SK-N-SH treated with all-trans-retinoic acid at 6 μM for 48 hours (cell line): ENCODE measurements at regions not wholly inside any gene's neighbourhood (a gene's known extent, or its start where the extent isn't known, plus 50 kb on each side); places are given as distances from the start of the nearest gene placed in this dataset.

ENCODE experiments used
- ATAC-seq: fragments of 200-7000 bp; cut with Tn5 transposase; 3 replicates; pipeline ENCODE4 v1.9.1; 2020; ENCODE audit warnings: mild to moderate bottlenecking, moderate library complexity
- CSDC2 ChIP-seq: fragments of 250-450 bp; sonication (Bioruptor Pico); IDR thresholded peaks from 2 replicates; pipeline ENCODE4 v1.5.0; 2020; ENCODE audit warnings: mild to moderate bottlenecking, moderate library complexity
- ESRRG ChIP-seq: fragments of 250-450 bp; sonication (Bioruptor Pico); IDR thresholded peaks from 2 replicates; pipeline ENCODE4 v1.6.1; 2021; ENCODE audit warnings: mild to moderate bottlenecking
- GLIS3 ChIP-seq: fragments of 250-450 bp; sonication (Bioruptor Pico); IDR thresholded peaks from 2 replicates; pipeline ENCODE4 v1.5.0; 2020; ENCODE audit warnings: mild to moderate bottlenecking, moderate library complexity
- ISL1 ChIP-seq: fragments of 250-450 bp; sonication (Bioruptor Pico); IDR thresholded peaks from 2 replicates; pipeline ENCODE4 v2.1.2; 2022; ENCODE audit warnings: mild to moderate bottlenecking, moderate library complexity
- OSR1 ChIP-seq: fragments of 250-450 bp; sonication (Bioruptor Pico); IDR thresholded peaks from 2 replicates; pipeline ENCODE4 v1.8.0; 2022; ENCODE audit warnings: moderate library complexity, mild to moderate bottlenecking, inconsistent platforms
- POU6F1 ChIP-seq: fragments of 250-450 bp; sonication (Bioruptor Pico); IDR thresholded peaks from 2 replicates; pipeline ENCODE4 v1.8.0; 2021; ENCODE audit warnings: low read depth, mild to moderate bottlenecking, moderate library complexity, borderline replicate concordance
- RARB ChIP-seq: fragments of 250-450 bp; sonication (Bioruptor Pico); IDR thresholded peaks from 2 replicates; pipeline ENCODE4 v1.8.0; 2021; ENCODE audit warnings: mild to moderate bottlenecking, moderate library complexity
- SNAI2 ChIP-seq: fragments of 250-450 bp; sonication (Bioruptor Pico); IDR thresholded peaks from 2 replicates; pipeline ENCODE4 v1.5.0; 2020; ENCODE audit warnings: mild to moderate bottlenecking, moderate library complexity
- TCF4 ChIP-seq: fragments of 250-450 bp; sonication (Bioruptor Pico); IDR thresholded peaks from 2 replicates; pipeline ENCODE4 v1.8.0; 2021; ENCODE audit warnings: mild to moderate bottlenecking, moderate library complexity, borderline replicate concordance
- TOX ChIP-seq: fragments of 250-450 bp; sonication (Bioruptor Pico); IDR thresholded peaks from 2 replicates; pipeline ENCODE4 v1.8.0; 2021; ENCODE audit warnings: mild to moderate bottlenecking, moderate library complexity, borderline replicate concordance
- TSHZ2 ChIP-seq: fragments of 250-450 bp; sonication (Bioruptor Pico); IDR thresholded peaks from 2 replicates; pipeline ENCODE4 v1.5.0; 2020; ENCODE audit warnings: mild to moderate bottlenecking, moderate library complexity
- ZC3H10 ChIP-seq: fragments of 250-450 bp; sonication (Bioruptor Pico); IDR thresholded peaks from 2 replicates; pipeline ENCODE4 v1.5.1; 2021; ENCODE audit warnings: mild to moderate bottlenecking, moderate library complexity
- ZFP3 ChIP-seq: fragments of 250-450 bp; sonication (Bioruptor Pico); IDR thresholded peaks from 2 replicates; pipeline ENCODE4 v1.5.0; 2020; ENCODE audit warnings: mild to moderate bottlenecking, moderate library complexity
- ZFP30 ChIP-seq: fragments of 450-650 bp; formaldehyde crosslinking; IDR thresholded peaks from 2 replicates; pipeline ENCODE4 v1.5.0; 2022; ENCODE audit warnings: mild to moderate bottlenecking, moderate library complexity
- ZNF565 ChIP-seq: fragments of 450-650 bp; formaldehyde crosslinking; conservative IDR thresholded peaks from 2 replicates; pipeline ENCODE4 v1.5.0; 2020; ENCODE audit warnings: low read depth, mild to moderate bottlenecking, moderate library complexity
- ZNF70 ChIP-seq: fragments of 450-650 bp; formaldehyde crosslinking; IDR thresholded peaks from 2 replicates; pipeline ENCODE4 v1.5.0; 2020; ENCODE audit warnings: mild to moderate bottlenecking, moderate library complexity
- ZNF8 ChIP-seq: fragments of 450-650 bp; formaldehyde crosslinking; IDR thresholded peaks from 2 replicates; pipeline ENCODE4 v1.5.0; 2020; ENCODE audit warnings: mild to moderate bottlenecking, moderate library complexity
- TF ChIP-seq, protein P1 (sequence below): fragments of 250-450 bp; sonication (Bioruptor Pico); IDR thresholded peaks from 2 replicates; pipeline ENCODE4 v1.8.0; 2020; ENCODE audit warnings: mild to moderate bottlenecking, moderate library complexity, borderline replicate concordance
- TF ChIP-seq, protein P2 (sequence below): fragments of 250-450 bp; sonication (Bioruptor Pico); IDR thresholded peaks from 2 replicates; pipeline ENCODE4 v1.5.1; 2020; ENCODE audit warnings: low read depth, mild to moderate bottlenecking, moderate library complexity

- no peak for ATAC-seq
- no peak for TF ChIP-seq TSHZ2 (CRISPR knock-in tag)
- TF ChIP-seq RARB (CRISPR knock-in tag), result no peak
- no peak for TF ChIP-seq ESRRG
- TF ChIP-seq SNAI2, result no peak
Observed at GRCh38 chr6:965343-965742, 272.4 kb upstream of the EXOC2 start.

- ATAC-seq, result no peak
- TF ChIP-seq OSR1, result no peak
- no peak for TF ChIP-seq GLIS3 (CRISPR knock-in tag)
- TF ChIP-seq, protein P1, sequence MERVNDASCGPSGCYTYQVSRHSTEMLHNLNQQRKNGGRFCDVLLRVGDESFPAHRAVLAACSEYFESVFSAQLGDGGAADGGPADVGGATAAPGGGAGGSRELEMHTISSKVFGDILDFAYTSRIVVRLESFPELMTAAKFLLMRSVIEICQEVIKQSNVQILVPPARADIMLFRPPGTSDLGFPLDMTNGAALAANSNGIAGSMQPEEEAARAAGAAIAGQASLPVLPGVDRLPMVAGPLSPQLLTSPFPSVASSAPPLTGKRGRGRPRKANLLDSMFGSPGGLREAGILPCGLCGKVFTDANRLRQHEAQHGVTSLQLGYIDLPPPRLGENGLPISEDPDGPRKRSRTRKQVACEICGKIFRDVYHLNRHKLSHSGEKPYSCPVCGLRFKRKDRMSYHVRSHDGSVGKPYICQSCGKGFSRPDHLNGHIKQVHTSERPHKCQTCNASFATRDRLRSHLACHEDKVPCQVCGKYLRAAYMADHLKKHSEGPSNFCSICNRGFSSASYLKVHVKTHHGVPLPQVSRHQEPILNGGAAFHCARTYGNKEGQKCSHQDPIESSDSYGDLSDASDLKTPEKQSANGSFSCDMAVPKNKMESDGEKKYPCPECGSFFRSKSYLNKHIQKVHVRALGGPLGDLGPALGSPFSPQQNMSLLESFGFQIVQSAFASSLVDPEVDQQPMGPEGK (CRISPR knock-in tag), result no peak
- no peak for TF ChIP-seq ZNF565 (CRISPR knock-in tag)
- TF ChIP-seq ZNF70 (CRISPR knock-in tag), result no peak
- no peak for TF ChIP-seq TOX
- no peak for TF ChIP-seq CSDC2 (CRISPR knock-in tag)
- TF ChIP-seq, protein P2, sequence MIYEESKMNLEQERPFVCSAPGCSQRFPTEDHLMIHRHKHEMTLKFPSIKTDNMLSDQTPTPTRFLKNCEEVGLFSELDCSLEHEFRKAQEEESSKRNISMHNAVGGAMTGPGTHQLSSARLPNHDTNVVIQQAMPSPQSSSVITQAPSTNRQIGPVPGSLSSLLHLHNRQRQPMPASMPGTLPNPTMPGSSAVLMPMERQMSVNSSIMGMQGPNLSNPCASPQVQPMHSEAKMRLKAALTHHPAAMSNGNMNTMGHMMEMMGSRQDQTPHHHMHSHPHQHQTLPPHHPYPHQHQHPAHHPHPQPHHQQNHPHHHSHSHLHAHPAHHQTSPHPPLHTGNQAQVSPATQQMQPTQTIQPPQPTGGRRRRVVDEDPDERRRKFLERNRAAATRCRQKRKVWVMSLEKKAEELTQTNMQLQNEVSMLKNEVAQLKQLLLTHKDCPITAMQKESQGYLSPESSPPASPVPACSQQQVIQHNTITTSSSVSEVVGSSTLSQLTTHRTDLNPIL (CRISPR knock-in tag), result no peak
- no peak for TF ChIP-seq ZFP3 (CRISPR knock-in tag)
- no peak for TF ChIP-seq ISL1 (CRISPR knock-in tag)
- no peak for TF ChIP-seq POU6F1 (CRISPR knock-in tag)
- TF ChIP-seq ESRRG, result no peak
Observed at GRCh38 chr6:963456-963855, 270.5 kb upstream of the EXOC2 start.

DNA sequence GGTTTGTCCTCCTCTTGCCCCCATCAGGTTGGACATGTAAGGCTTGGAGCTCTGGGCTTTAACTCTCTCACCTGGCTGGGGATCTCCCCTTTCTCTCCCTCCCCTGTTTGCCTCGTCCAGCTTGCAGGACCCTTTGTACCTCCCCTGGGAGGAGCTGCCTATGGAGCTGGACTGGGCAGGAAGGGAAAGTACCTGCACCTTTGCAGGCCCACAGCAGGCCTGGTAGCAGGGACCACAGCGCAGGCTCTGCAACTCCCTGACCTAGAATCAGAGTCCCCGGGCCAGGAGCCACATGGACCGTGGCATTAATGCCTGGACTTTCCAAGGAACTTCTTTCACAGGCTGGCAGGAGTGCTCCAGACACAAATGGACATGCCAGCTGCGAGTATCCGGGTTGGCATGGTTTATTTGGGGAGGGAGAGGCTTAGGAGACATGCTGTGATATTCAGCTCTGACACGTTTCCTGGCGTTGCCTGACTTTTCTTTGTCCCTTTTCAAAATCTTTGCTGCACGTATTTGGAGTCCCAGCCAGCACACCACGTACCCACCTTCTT lies 268.5 kb upstream of the EXOC2 start:
- ATAC-seq, result no peak
- TF ChIP-seq ZC3H10 (CRISPR knock-in tag) (no peak), ZNF70 (CRISPR knock-in tag) (no peak), OSR1 (no peak), TCF4 (CRISPR knock-in tag) (no peak), ZFP30 (CRISPR knock-in tag) (no peak), TSHZ2 (CRISPR knock-in tag) (no peak), CSDC2 (CRISPR knock-in tag) (no peak), ZNF8 (CRISPR knock-in tag) (no peak), SNAI2 (no peak), ZNF565 (CRISPR knock-in tag) (no peak), GLIS3 (CRISPR knock-in tag) (no peak), ESRRG (no peak)
- TF ChIP-seq, protein P1 (CRISPR knock-in tag), result no peak
- TF ChIP-seq, protein P2 (CRISPR knock-in tag), result no peak
- TF ChIP-seq, all 23 proteins: peak for 0
